ENCODE measurements at regions not wholly inside any gene's neighbourhood (a gene's known extent, or its start where the extent isn't known, plus 50 kb on each side); places are given as distances from the start of the nearest gene placed in this dataset.

- H3K4me1 ChIP-seq = no peaks in the 10 kb centered on the region
- intact Hi-C loops (cut with DNase I) = no loop called here
Measured at GRCh38 chr10:128751851-128752250, 625.6 kb upstream of the MKI67 start.

GRCh38 chr10:128759174-128759573 is 633.0 kb upstream of the MKI67 start:
- no peaks in the 10 kb centered on the region for H3K9me3 ChIP-seq
- no peak for DNase-seq (ENCODE audit: extremely low spot score in 2 of 2)
- no peak overlapping the region for H3K4me3 ChIP-seq
- no peak overlapping the region for H3K27ac ChIP-seq
- H3K36me3 ChIP-seq = no peaks in the 10 kb centered on the region
- intact Hi-C loops (cut with DNase I) = no loop called here
- TF ChIP-seq POLR2AphosphoS5 (IDR thresholded peaks at IDR 0.05; ENCODE audit: insufficient read depth in 1 of 2, low read depth in 1 of 2) (no peak), CTCF (IDR thresholded peaks at IDR 0.05) (no peak), POLR2A (IDR thresholded peaks at IDR 0.05) (no peak)
- H3K27me3 ChIP-seq = no peaks in the 10 kb centered on the region
- H3K4me1 ChIP-seq = no peaks in the 10 kb centered on the region

More at GRCh38 chr10:128751851-128752250, 625.6 kb upstream of the MKI67 start:
- Histone ChIP-seq H3K36me3 (no peaks in the 10 kb centered on the region), H3K27ac (no peak overlapping the region), H3K9me3 (no peaks in the 10 kb centered on the region), H3K27me3 (no peaks in the 10 kb centered on the region), H3K4me3 (no peak overlapping the region)
- no peak for TF ChIP-seq POLR2A (IDR thresholded peaks at IDR 0.05)
- TF ChIP-seq POLR2AphosphoS5 (IDR thresholded peaks at IDR 0.05; ENCODE audit: insufficient read depth in 1 of 2, low read depth in 1 of 2) = no peak
- TF ChIP-seq CTCF (IDR thresholded peaks at IDR 0.05) = no peak
- no peak for DNase-seq (ENCODE audit: extremely low spot score in 2 of 2)

GRCh38 chr10:128763588-128763987 is 637.4 kb upstream of the MKI67 start:
- Histone ChIP-seq H3K36me3 (no peaks in the 10 kb centered on the region), H3K4me3 (no peak overlapping the region), H3K27me3 (no peaks in the 10 kb centered on the region), H3K4me1 (no peaks in the 10 kb centered on the region), H3K9me3 (no peaks in the 10 kb centered on the region), H3K27ac (no peak overlapping the region)
- no peak for DNase-seq (ENCODE audit: extremely low spot score in 2 of 2)
- intact Hi-C loops (cut with DNase I) = no loop called here
- TF ChIP-seq POLR2AphosphoS5 (IDR thresholded peaks at IDR 0.05; ENCODE audit: insufficient read depth in 1 of 2, low read depth in 1 of 2) (no peak), CTCF (IDR thresholded peaks at IDR 0.05) (no peak), POLR2A (IDR thresholded peaks at IDR 0.05) (no peak)

- no peak overlapping the region for H3K4me3 ChIP-seq
- H3K27me3 ChIP-seq = no peaks in the 10 kb centered on the region
- no peak for DNase-seq (ENCODE audit: extremely low spot score in 2 of 2)
- H3K27ac ChIP-seq = no peak overlapping the region
- H3K4me1 ChIP-seq = no peaks in the 10 kb centered on the region
- intact Hi-C loops (cut with DNase I) = no loop called here
- no peaks in the 10 kb centered on the region for H3K9me3 ChIP-seq
- no peaks in the 10 kb centered on the region for H3K36me3 ChIP-seq
- TF ChIP-seq POLR2A (IDR thresholded peaks at IDR 0.05) (no peak), CTCF (IDR thresholded peaks at IDR 0.05) (no peak), POLR2AphosphoS5 (IDR thresholded peaks at IDR 0.05; ENCODE audit: insufficient read depth in 1 of 2, low read depth in 1 of 2) (no peak)
Measured at GRCh38 chr10:128764190-128764589, 638.0 kb upstream of the MKI67 start.

GRCh38 chr10:128766915-128767314 is 640.7 kb upstream of the MKI67 start:
- intact Hi-C loops (cut with DNase I) = no loop called here
- no peaks in the 10 kb centered on the region for H3K4me1 ChIP-seq
- no peak for DNase-seq (ENCODE audit: extremely low spot score in 2 of 2)
- H3K36me3 ChIP-seq = no peaks in the 10 kb centered on the region
- no peak overlapping the region for H3K27ac ChIP-seq
- TF ChIP-seq CTCF (IDR thresholded peaks at IDR 0.05) = no peak
- TF ChIP-seq POLR2AphosphoS5 (IDR thresholded peaks at IDR 0.05; ENCODE audit: insufficient read depth in 1 of 2, low read depth in 1 of 2) = no peak
- no peak for TF ChIP-seq POLR2A (IDR thresholded peaks at IDR 0.05)
- no peak overlapping the region for H3K4me3 ChIP-seq
- H3K27me3 ChIP-seq = no peaks in the 10 kb centered on the region
- H3K9me3 ChIP-seq = no peaks in the 10 kb centered on the region
